Progenitor cell of endocrine pancreas (in vitro differentiated cells): ENCODE measurements at regions not wholly inside any gene's neighbourhood (a gene's known extent, or its start where the extent isn't known, plus 50 kb on each side); places are given as distances from the start of the nearest gene placed in this dataset.

Experiments used
- DNase-seq: peaks from one replicate; pipeline ENCODE4 v3.0.0; 2021; ENCODE audit warnings: low spot score; ENCODE audit not compliant: unreplicated experiment
- H3K27ac Mint-ChIP-seq: 2 replicates; pipeline ENCODE4 v1.8.0; 2021; ENCODE audit warnings: mild to moderate bottlenecking, moderate library complexity, mixed read lengths
- H3K27me3 Mint-ChIP-seq: 2 replicates; pipeline ENCODE4 v1.8.0; 2021; ENCODE audit warnings: mixed read lengths
- H3K36me3 Mint-ChIP-seq: 2 replicates; pipeline ENCODE4 v1.8.0; 2022; ENCODE audit warnings: mixed read lengths; ENCODE audit not compliant: insufficient read depth
- H3K4me1 Mint-ChIP-seq: 2 replicates; pipeline ENCODE4 v1.8.0; 2021; ENCODE audit warnings: low read depth, mixed read lengths
- H3K4me3 Mint-ChIP-seq: 2 replicates; pipeline ENCODE4 v1.8.0; 2021; ENCODE audit warnings: low read depth, mild to moderate bottlenecking, moderate library complexity, mixed read lengths
- H3K9me3 Mint-ChIP-seq: 2 replicates; pipeline ENCODE4 v1.8.0; 2021; ENCODE audit warnings: low read depth, mixed read lengths
- CTCF ChIP-seq: fragments of 200-600 bp; sonication (generic); IDR thresholded peaks from one replicate; pipeline ENCODE4 v1.5.0; 2021; ENCODE audit warnings: antibody characterized with exemption, mild to moderate bottlenecking; ENCODE audit not compliant: unreplicated experiment

GRCh38 chr9:130785053-130785452 lies 50.0 kb upstream of the ABL1 start:
- Mint-ChIP-seq H3K27me3 (no peaks in the 10 kb centered on the region), H3K4me1 (peaks cover 45% of the 10 kb centered on the region), H3K4me3 (no peak overlapping the region), H3K36me3 (peaks cover 8% of the 10 kb centered on the region), H3K27ac (peak overlapping the region; percentile 1), H3K9me3 (peaks cover 16% of the 10 kb centered on the region)
- TF ChIP-seq CTCF: no peak
- DNase-seq: no peak
